GM21576 (cell line): ENCODE measurements at regions not wholly inside any gene's neighbourhood (a gene's known extent, or its start where the extent isn't known, plus 50 kb on each side); places are given as distances from the start of the nearest gene placed in this dataset.
"Not testable (repeated sequence)": the region's sequence is repeated elsewhere in the genome, so short reads cannot be mapped to it uniquely, and the experiment has no call there.

ENCODE experiments used
- ATAC-seq: cut with Tn5 transposase; IDR thresholded peaks from one replicate; pipeline ENCODE4 v1.9.1; 2021; ENCODE audit warnings: mild to moderate bottlenecking, moderate library complexity; ENCODE audit not compliant: unreplicated experiment

GRCh38 chr13:84137292-84137691 is 255.0 kb upstream of the SLITRK1 start:
- ATAC-seq, result peak; percentile 94

- ATAC-seq, result peak; percentile 27
Observed at GRCh38 chr13:84136582-84136981, 254.3 kb upstream of the SLITRK1 start.

- ATAC-seq, result no peak
Observed at GRCh38 chr13:84132491-84132890, 250.2 kb upstream of the SLITRK1 start.

- no peak for ATAC-seq
Observed at GRCh38 chr13:84131249-84131648, 249.0 kb upstream of the SLITRK1 start.

GRCh38 chr13:84130495-84131114 is 248.3 kb upstream of the SLITRK1 start:
- ATAC-seq, result no peak

- ATAC-seq, result no peak
Observed at GRCh38 chr13:84129966-84130365, 247.7 kb upstream of the SLITRK1 start.

- ATAC-seq, result no peak
Observed at GRCh38 chr13:84127597-84128128, 245.4 kb upstream of the SLITRK1 start.

- ATAC-seq, result no peak
Observed at GRCh38 chr13:84126671-84127171, 244.4 kb upstream of the SLITRK1 start.

- no peak for ATAC-seq
Observed at GRCh38 chr13:84121456-84121855, 239.2 kb upstream of the SLITRK1 start.

- no peak for ATAC-seq
Observed at GRCh38 chr13:84118839-84119409, 236.7 kb upstream of the SLITRK1 start.

- no peak for ATAC-seq
Observed at GRCh38 chr13:84098273-84098672, 216.0 kb upstream of the SLITRK1 start.

- ATAC-seq, result no peak
Observed at GRCh38 chr13:84097148-84097547, 214.9 kb upstream of the SLITRK1 start.

- ATAC-seq, result no peak
Observed at GRCh38 chr13:84096216-84096615, 213.9 kb upstream of the SLITRK1 start.

GRCh38 chr13:84088996-84089395 is 206.7 kb upstream of the SLITRK1 start:
- ATAC-seq, result no peak

GRCh38 chr13:84086847-84087162 is 204.5 kb upstream of the SLITRK1 start:
- ATAC-seq, result no peak

GRCh38 chr13:84086098-84086846 is 204.0 kb upstream of the SLITRK1 start:
- ATAC-seq, result not testable (repeated sequence)

GRCh38 chr13:84082462-84082861 is 200.2 kb upstream of the SLITRK1 start:
- no peak for ATAC-seq

GRCh38 chr13:84080748-84081530 is 198.7 kb upstream of the SLITRK1 start:
- no peak for ATAC-seq

GRCh38 chr13:84077271-84077670 is 195.0 kb upstream of the SLITRK1 start:
- no peak for ATAC-seq

GRCh38 chr13:84076280-84076679 is 194.0 kb upstream of the SLITRK1 start:
- no peak for ATAC-seq

GRCh38 chr13:84050536-84050935 is 168.3 kb upstream of the SLITRK1 start:
- ATAC-seq, result no peak
